Hepatocyte (in vitro differentiated cells): ENCODE measurements at regions not wholly inside any gene's neighbourhood (a gene's known extent, or its start where the extent isn't known, plus 50 kb on each side); places are given as distances from the start of the nearest gene placed in this dataset.
A peak's percentile ranks its signal among the peaks of the same experiment; 100 is the strongest.
"Not testable (repeated sequence)": the region's sequence is repeated elsewhere in the genome, so short reads cannot be mapped to it uniquely, and the experiment has no call there.

Experiments
- DNase-seq: peaks from one replicate; pipeline ENCODE4 v3.0.0-alpha.2; 2016; ENCODE audit warnings: low spot score
- H2AFZ ChIP-seq: fragments of 200-600 bp; sonication (generic); 2 replicates; pipeline ENCODE4 v1.6.0; 2016; ENCODE audit warnings: antibody characterized with exemption, mild to moderate bottlenecking
- H3K27ac ChIP-seq: fragments of 200-600 bp; sonication (generic); 2 replicates; pipeline ENCODE4 v1.5.1; 2016; ENCODE audit warnings: mild to moderate bottlenecking
- H3K27me3 ChIP-seq: fragments of 200-600 bp; sonication (generic); 2 replicates; pipeline ENCODE4 v1.6.1; 2016
- H3K36me3 ChIP-seq: fragments of 200-600 bp; sonication (generic); replicated peaks from 2 replicates; pipeline ENCODE4 v1.5.1; 2016; ENCODE audit warnings: low read depth; ENCODE audit not compliant: insufficient read depth
- H3K4me1 ChIP-seq: fragments of 200-600 bp; sonication (generic); 2 replicates; pipeline ENCODE4 v1.5.1; 2016; ENCODE audit warnings: mild to moderate bottlenecking, moderate library complexity; ENCODE audit not compliant: insufficient read depth
- H3K4me2 ChIP-seq: fragments of 200-600 bp; sonication (generic); 2 replicates; pipeline ENCODE4 v1.6.0; 2016
- H3K4me3 ChIP-seq: fragments of 200-600 bp; sonication (generic); 2 replicates; pipeline ENCODE4 v1.5.1; 2016; ENCODE audit warnings: mild to moderate bottlenecking
- H3K79me2 ChIP-seq: fragments of 200-600 bp; sonication (generic); 2 replicates; pipeline ENCODE4 v1.6.0; 2017; ENCODE audit warnings: mild to moderate bottlenecking
- H3K9me2 ChIP-seq: fragments of 200-600 bp; sonication (generic); replicated peaks from 2 replicates; pipeline ENCODE4 v1.6.0; 2017; ENCODE audit warnings: mild to moderate bottlenecking; ENCODE audit not compliant: insufficient read depth
- H3K9me3 ChIP-seq: fragments of 200-600 bp; sonication (generic); 2 replicates; pipeline ENCODE4 v1.5.1; 2016; ENCODE audit warnings: low read depth, mild to moderate bottlenecking
- H4K20me1 ChIP-seq: fragments of 200-600 bp; sonication (generic); 2 replicates; pipeline ENCODE4 v1.6.0; 2016; ENCODE audit warnings: mild to moderate bottlenecking; ENCODE audit not compliant: insufficient read depth, poor library complexity, severe bottlenecking
- CTCF ChIP-seq: fragments of 200-600 bp; sonication (generic); IDR thresholded peaks from 2 replicates; pipeline ENCODE4 v1.5.1; 2016; ENCODE audit warnings: antibody characterized with exemption, mild to moderate bottlenecking; ENCODE audit not compliant: poor library complexity
- EZH2 ChIP-seq: fragments of 200-600 bp; sonication (generic); IDR thresholded peaks from 2 replicates; pipeline ENCODE4 v1.6.1; 2016; ENCODE audit warnings: antibody characterized with exemption, mild to moderate bottlenecking, borderline replicate concordance
- EZH2phosphoT487 ChIP-seq: fragments of 200-600 bp; sonication (generic); IDR thresholded peaks from one replicate; pipeline ENCODE4 v1.6.1; 2018; ENCODE audit warnings: antibody characterized with exemption, mild to moderate bottlenecking, low read depth, moderate library complexity; ENCODE audit not compliant: unreplicated experiment, severe bottlenecking
- WGBS: methylation state at CpG from one replicate; pipeline ENCODE4 v1.1.6; 2016; ENCODE audit warnings: low lambda C conversion rate; ENCODE audit errors: missing lambda C conversion rate; 5-methylcytosine and 5-hydroxymethylcytosine counted together

- WGBS: 64% methylated on average over 5 of the region's 5 CpGs
- no peaks in the 10 kb centered on the region for H3K9me3 ChIP-seq
- no peak overlapping the region for H2AFZ ChIP-seq
- no peaks in the 10 kb centered on the region for H3K4me1 ChIP-seq
- no peaks in the 10 kb centered on the region for H3K79me2 ChIP-seq
- no peaks in the 10 kb centered on the region for H4K20me1 ChIP-seq
- H3K9me2 ChIP-seq: no peaks in the 10 kb centered on the region
- no peak for DNase-seq
- no peak for TF ChIP-seq EZH2
- no peak for TF ChIP-seq CTCF
- TF ChIP-seq EZH2phosphoT487: no peak
- H3K27me3 ChIP-seq: no peaks in the 10 kb centered on the region
- H3K4me3 ChIP-seq: no peak overlapping the region
- H3K4me2 ChIP-seq: peak overlapping the region; percentile 31
- H3K27ac ChIP-seq: peak overlapping the region; percentile 0
- H3K36me3 ChIP-seq: no peaks in the 10 kb centered on the region
Measured at GRCh38 chr1:115153966-115154557, 64.8 kb upstream of the TSPAN2 start.

GRCh38 chr1:115147928-115148327, 58.6 kb upstream of the TSPAN2 start:
- H3K4me1 ChIP-seq, H3K4me3 ChIP-seq, H3K9me3 ChIP-seq, H4K20me1 ChIP-seq, H3K36me3 ChIP-seq, H3K9me2 ChIP-seq, H3K27me3 ChIP-seq, H3K79me2 ChIP-seq, DNase-seq: not testable (repeated sequence)
- Histone ChIP-seq H2AFZ (peak overlapping the region; percentile 64), H3K4me2 (peak overlapping the region; percentile 79), H3K27ac (peak overlapping the region; percentile 43)
- WGBS: 5% methylated on average over 21 of the region's 22 CpGs

- Histone ChIP-seq H4K20me1 (no peaks in the 10 kb centered on the region), H2AFZ (no peak overlapping the region)
Measured at GRCh38 chr1:115145226-115145625, 55.9 kb upstream of the TSPAN2 start.

GRCh38 chr1:115144176-115144575, 54.9 kb upstream of the TSPAN2 start:
- H3K27me3 ChIP-seq: no peaks in the 10 kb centered on the region

More at GRCh38 chr1:115145226-115145625, 55.9 kb upstream of the TSPAN2 start:
- TF ChIP-seq CTCF (no peak), EZH2 (no peak), EZH2phosphoT487 (no peak)
- Histone ChIP-seq H3K4me3 (no peak overlapping the region), H3K36me3 (no peaks in the 10 kb centered on the region), H3K9me2 (no peaks in the 10 kb centered on the region), H3K4me2 (no peak overlapping the region), H3K4me1 (peaks cover 4% of the 10 kb centered on the region), H3K9me3 (no peaks in the 10 kb centered on the region), H3K27ac (no peak overlapping the region), H3K79me2 (no peaks in the 10 kb centered on the region), H3K27me3 (no peaks in the 10 kb centered on the region)
- no peak for DNase-seq
- 30% methylated on average over 1 of the region's 1 CpG for WGBS

More at GRCh38 chr1:115144176-115144575, 54.9 kb upstream of the TSPAN2 start:
- no peaks in the 10 kb centered on the region for H4K20me1 ChIP-seq
- 72% methylated on average over 2 of the region's 2 CpGs for WGBS
- H3K4me2 ChIP-seq: no peak overlapping the region
- TF ChIP-seq CTCF: no peak
- no peak for TF ChIP-seq EZH2
- TF ChIP-seq EZH2phosphoT487: no peak
- H3K4me3 ChIP-seq: no peak overlapping the region
- H3K79me2 ChIP-seq: no peaks in the 10 kb centered on the region
- no peak for DNase-seq
- H3K4me1 ChIP-seq: peaks cover 4% of the 10 kb centered on the region
- no peak overlapping the region for H2AFZ ChIP-seq
- no peaks in the 10 kb centered on the region for H3K36me3 ChIP-seq
- no peaks in the 10 kb centered on the region for H3K9me2 ChIP-seq
- H3K27ac ChIP-seq: no peak overlapping the region
- H3K9me3 ChIP-seq: no peaks in the 10 kb centered on the region
